ENCODE measurements at regions not wholly inside any gene's neighbourhood (a gene's known extent, or its start where the extent isn't known, plus 50 kb on each side); places are given as distances from the start of the nearest gene placed in this dataset.

DNA sequence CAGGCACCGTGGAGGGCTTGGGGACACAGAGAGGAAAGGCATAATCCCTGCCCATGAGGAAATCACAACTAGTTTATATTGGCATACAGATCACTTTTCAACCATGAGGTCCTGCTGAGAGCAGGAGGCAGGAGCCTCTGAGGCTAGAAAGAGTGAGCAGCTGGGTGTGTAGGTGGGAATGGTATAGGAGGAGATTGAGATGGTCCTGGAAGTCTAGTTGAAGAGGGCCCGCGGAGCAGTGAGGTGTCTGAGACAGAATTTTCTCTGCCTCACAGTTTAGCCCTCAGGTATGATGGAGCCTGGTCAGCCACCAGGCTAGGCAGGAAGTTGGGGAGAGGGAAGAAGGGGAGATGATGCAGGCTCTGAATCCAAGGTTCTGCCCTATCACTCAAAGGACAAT lies 54.7 kb upstream of the JDP2 start:
- no peak for TF ChIP-seq EZH2 (IDR thresholded peaks at IDR 0.05)
- no peak for TF ChIP-seq POLR2AphosphoS5 (IDR thresholded peaks at IDR 0.05; ENCODE audit: borderline replicate concordance, low read depth, low read length)

All from SK-N-MC (cell line).